ENCODE measurements at regions not wholly inside any gene's neighbourhood (a gene's known extent, or its start where the extent isn't known, plus 50 kb on each side); places are given as distances from the start of the nearest gene placed in this dataset.

- DNase-seq (ENCODE audit: low read depth in 4 of 4, low spot score in 2 of 4): peak in 1 of 4 donors; percentile 19
Measured at GRCh38 chr13:107866941-107867623, 348.3 kb downstream of the LIG4 start.

GRCh38 chr13:107866032-107866940 lies 349.1 kb downstream of the LIG4 start:
- no peak for DNase-seq (ENCODE audit: low read depth in 4 of 4, low spot score in 2 of 4)

GRCh38 chr13:107865643-107866031 lies 349.7 kb downstream of the LIG4 start:
- no peak for DNase-seq (ENCODE audit: low read depth in 4 of 4, low spot score in 2 of 4)

GRCh38 chr13:107865318-107865575 lies 350.1 kb downstream of the LIG4 start:
- DNase-seq (ENCODE audit: low read depth in 4 of 4, low spot score in 2 of 4): no peak

GRCh38 chr13:107864543-107865317 lies 350.6 kb downstream of the LIG4 start:
- peak in 3 of 4 donors; percentile 58 to 82 (median 68) for DNase-seq (ENCODE audit: low read depth in 4 of 4, low spot score in 2 of 4)

- DNase-seq (ENCODE audit: low read depth in 4 of 4, low spot score in 2 of 4): no peak
Measured at GRCh38 chr13:107860284-107860683, 355.1 kb downstream of the LIG4 start.

- DNase-seq (ENCODE audit: low read depth in 4 of 4, low spot score in 2 of 4): no peak
Measured at GRCh38 chr13:107854880-107855279, 360.5 kb downstream of the LIG4 start.

GRCh38 chr13:107852072-107852471 lies 363.3 kb downstream of the LIG4 start:
- DNase-seq (ENCODE audit: low read depth in 4 of 4, low spot score in 2 of 4): no peak

- DNase-seq (ENCODE audit: low read depth in 4 of 4, low spot score in 2 of 4): no peak
Measured at GRCh38 chr13:107851670-107852069, 363.7 kb downstream of the LIG4 start.

GRCh38 chr13:107847406-107847805 lies 367.9 kb downstream of the LIG4 start:
- no peak for DNase-seq (ENCODE audit: low read depth in 4 of 4, low spot score in 2 of 4)

GRCh38 chr13:107846642-107847041 lies 368.7 kb downstream of the LIG4 start:
- DNase-seq (ENCODE audit: low read depth in 4 of 4, low spot score in 2 of 4): no peak

GRCh38 chr13:107845911-107846310 lies 369.4 kb downstream of the LIG4 start:
- no peak for DNase-seq (ENCODE audit: low read depth in 4 of 4, low spot score in 2 of 4)

GRCh38 chr13:107843681-107844080 lies 371.7 kb downstream of the LIG4 start:
- DNase-seq (ENCODE audit: low read depth in 4 of 4, low spot score in 2 of 4): no peak

GRCh38 chr13:107843281-107843680 lies 372.1 kb downstream of the LIG4 start:
- DNase-seq (ENCODE audit: low read depth in 4 of 4, low spot score in 2 of 4): no peak

GRCh38 chr13:107842562-107843180 lies 372.7 kb downstream of the LIG4 start:
- no peak for DNase-seq (ENCODE audit: low read depth in 4 of 4, low spot score in 2 of 4)

GRCh38 chr13:107838588-107839161 lies 376.7 kb downstream of the LIG4 start:
- DNase-seq (ENCODE audit: low read depth in 4 of 4, low spot score in 2 of 4): no peak

- DNase-seq (ENCODE audit: low read depth in 4 of 4, low spot score in 2 of 4): no peak
Measured at GRCh38 chr13:107836685-107837084, 378.7 kb downstream of the LIG4 start.

- no peak for DNase-seq (ENCODE audit: low read depth in 4 of 4, low spot score in 2 of 4)
Measured at GRCh38 chr13:107835339-107836018, 379.9 kb downstream of the LIG4 start.

GRCh38 chr13:107834717-107835116 lies 380.6 kb downstream of the LIG4 start:
- no peak for DNase-seq (ENCODE audit: low read depth in 4 of 4, low spot score in 2 of 4)

- no peak for DNase-seq (ENCODE audit: low read depth in 4 of 4, low spot score in 2 of 4)
Measured at GRCh38 chr13:107834281-107834680, 381.1 kb downstream of the LIG4 start.
